Neural cell (in vitro differentiated cells): ENCODE measurements at regions not wholly inside any gene's neighbourhood (a gene's known extent, or its start where the extent isn't known, plus 50 kb on each side); places are given as distances from the start of the nearest gene placed in this dataset.

ENCODE experiments used
- H2AFZ ChIP-seq: fragments of 200-600, 300-800 bp; sonication (generic), shearing (Covaris generic); 2 replicates; pipeline ENCODE4 v1.6.0; 2014; ENCODE audit warnings: low read depth, mild to moderate bottlenecking, antibody characterized with exemption, low read length, moderate library complexity
- H3F3A ChIP-seq: fragments of 200-600 bp; shearing (Covaris generic); 2 replicates; pipeline ENCODE4 v1.6.1; 2016; ENCODE audit warnings: mild to moderate bottlenecking, moderate library complexity, mixed read lengths, antibody characterized with exemption, low read length; ENCODE audit not compliant: insufficient read depth, poor library complexity, severe bottlenecking
- H3K27ac ChIP-seq: fragments of 200-600, 300-800 bp; sonication (generic), shearing (Covaris generic); 2 replicates; pipeline ENCODE4 v1.5.1; 2014; ENCODE audit warnings: mild to moderate bottlenecking, low read length, moderate library complexity
- H3K27me3 ChIP-seq: fragments of 300-800, 200-600 bp; sonication (generic), shearing (Covaris generic); 2 replicates; pipeline ENCODE4 v1.6.0; 2014; ENCODE audit warnings: mild to moderate bottlenecking, low read depth, low read length, moderate library complexity; ENCODE audit not compliant: insufficient read depth
- H3K36me3 ChIP-seq: fragments of 300-800, 200-600 bp; sonication (generic), shearing (Covaris generic); 2 replicates; pipeline ENCODE4 v1.5.1; 2014; ENCODE audit warnings: mild to moderate bottlenecking, antibody characterized with exemption, low read length, moderate library complexity; ENCODE audit not compliant: insufficient read depth
- H3K4me2 ChIP-seq: fragments of 300-800, 200-600 bp; sonication (generic), shearing (Covaris generic); 2 replicates; pipeline ENCODE4 v1.6.0; 2014; ENCODE audit warnings: mild to moderate bottlenecking, low read length
- H3K4me3 ChIP-seq: fragments of 300-800, 200-600 bp; sonication (generic), shearing (Covaris generic); 2 replicates; pipeline ENCODE4 v1.5.1; 2014; ENCODE audit warnings: mild to moderate bottlenecking, low read length, moderate library complexity
- H3K79me2 ChIP-seq: fragments of 200-600 bp; shearing (Covaris generic); replicated peaks from 2 replicates; pipeline ENCODE4 v1.6.0; 2014; ENCODE audit warnings: mild to moderate bottlenecking, low read length, moderate library complexity; ENCODE audit not compliant: insufficient read depth
- H3K9ac ChIP-seq: fragments of 300-800, 200-600 bp; sonication (generic), shearing (Covaris generic); 2 replicates; pipeline ENCODE4 v1.6.1; 2016; ENCODE audit warnings: mild to moderate bottlenecking, low read length, mixed read lengths
- H3K9me2 ChIP-seq: fragments of 200-600 bp; shearing (Covaris generic); 2 replicates; pipeline ENCODE4 v1.6.1; 2016; ENCODE audit warnings: mild to moderate bottlenecking, low read length, mixed read lengths; ENCODE audit not compliant: insufficient read depth
- H3K9me3 ChIP-seq: fragments of 200-600, 300-800 bp; sonication (generic), shearing (Covaris generic); 2 replicates; pipeline ENCODE4 v1.6.1; 2016; ENCODE audit warnings: mild to moderate bottlenecking, mixed run types, low read length, moderate library complexity, mixed read lengths
- H4K20me1 ChIP-seq: fragments of 200-600 bp; shearing (Covaris generic); 2 replicates; pipeline ENCODE4 v1.6.1; 2016; ENCODE audit warnings: mild to moderate bottlenecking, mixed run types; ENCODE audit not compliant: insufficient read depth
- CTCF ChIP-seq: fragments of 450-650 bp; IDR thresholded peaks from 2 replicates; pipeline ENCODE4 v1.5.1; 2014; ENCODE audit warnings: antibody characterized with exemption, mild to moderate bottlenecking, moderate library complexity; ENCODE audit not compliant: poor library complexity, severe bottlenecking
- EP300 ChIP-seq: fragments of 450-650 bp; conservative IDR thresholded peaks from 2 replicates; pipeline ENCODE4 v1.6.1; 2014; ENCODE audit warnings: antibody characterized with exemption, mild to moderate bottlenecking, moderate library complexity; ENCODE audit not compliant: poor library complexity, severe bottlenecking
- EZH2 ChIP-seq: fragments of 200-600, 300-800 bp; shearing (Covaris generic), sonication (generic); IDR thresholded peaks from 2 replicates; pipeline ENCODE4 v1.6.1; 2014; ENCODE audit warnings: antibody characterized with exemption, low read length, borderline replicate concordance, mild to moderate bottlenecking; ENCODE audit not compliant: insufficient read depth, poor library complexity, severe bottlenecking
- MXI1 ChIP-seq: fragments of 450-650 bp; conservative IDR thresholded peaks from 2 replicates; pipeline ENCODE4 v1.6.1; 2014; ENCODE audit warnings: antibody characterized with exemption, mild to moderate bottlenecking; ENCODE audit not compliant: poor library complexity, severe bottlenecking
- POLR2AphosphoS5 ChIP-seq: IDR thresholded peaks from 2 replicates; pipeline ENCODE4 v1.6.1; 2012
- RAD21 ChIP-seq: fragments of 450-650 bp; conservative IDR thresholded peaks from 2 replicates; pipeline ENCODE4 v1.6.1; 2014; ENCODE audit warnings: antibody characterized with exemption, mild to moderate bottlenecking, moderate library complexity
- REST ChIP-seq: IDR thresholded peaks from 2 replicates; pipeline ENCODE4 v1.6.1; 2012; ENCODE audit warnings: borderline replicate concordance
- SMC3 ChIP-seq: fragments of 450-650 bp; conservative IDR thresholded peaks from 2 replicates; pipeline ENCODE4 v1.6.1; 2014; ENCODE audit warnings: antibody characterized with exemption, mild to moderate bottlenecking, moderate library complexity; ENCODE audit not compliant: poor library complexity
- TAF1 ChIP-seq: IDR thresholded peaks from 2 replicates; pipeline ENCODE4 v1.6.1; 2012; ENCODE audit warnings: low read depth

DNA sequence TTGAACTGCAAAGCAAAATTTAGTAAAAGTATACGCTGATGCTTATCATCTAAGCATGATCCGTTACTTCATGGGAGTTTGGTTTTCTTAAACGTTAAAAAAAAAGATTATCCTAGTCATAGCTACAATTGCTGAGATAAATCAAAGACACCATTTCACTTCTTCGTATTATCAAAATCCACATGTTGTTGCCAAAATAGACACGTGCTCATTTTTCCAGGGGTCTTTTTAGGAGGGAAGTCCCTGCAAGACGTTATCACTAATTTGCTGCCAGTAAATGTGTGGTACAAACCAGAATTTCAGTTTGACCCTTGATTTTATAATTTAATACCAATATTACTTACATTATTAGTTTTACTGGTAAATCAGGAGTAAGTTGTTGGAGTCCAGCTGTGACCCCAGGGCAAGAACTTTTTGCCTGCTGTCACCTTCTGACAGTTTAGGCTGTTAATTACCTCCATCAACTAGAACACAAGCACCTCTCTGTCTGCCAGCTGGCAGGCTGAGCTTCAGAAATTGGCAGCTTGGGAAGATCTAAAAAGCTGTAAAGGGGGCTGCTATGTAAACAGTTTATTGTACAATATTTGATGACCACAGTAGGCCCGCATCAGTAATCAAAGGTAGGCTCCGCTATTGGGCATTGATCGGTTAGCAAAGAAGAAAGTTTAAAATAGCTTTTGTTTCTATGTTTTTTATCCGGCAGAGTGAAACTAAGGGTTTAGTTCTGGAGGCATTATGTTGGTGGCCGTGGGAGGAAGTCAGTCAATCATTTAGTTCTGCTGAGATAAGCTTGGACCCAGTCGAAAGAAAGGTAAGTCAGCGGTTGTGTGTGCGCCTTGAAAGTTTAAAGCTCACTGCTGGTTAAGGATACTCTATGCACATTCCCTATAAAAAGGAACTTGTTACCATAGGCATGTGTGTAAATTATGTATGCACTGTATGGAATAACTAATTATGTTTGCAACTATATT is 196.4 kb downstream of the FBXO8 start:
- Histone ChIP-seq H2AFZ (no peak overlapping the region), H3K27me3 (no peaks in the 10 kb centered on the region), H3K27ac (no peak overlapping the region), H3F3A (no peaks in the 10 kb centered on the region), H4K20me1 (no peaks in the 10 kb centered on the region), H3K4me3 (no peak overlapping the region), H3K79me2 (no peaks in the 10 kb centered on the region), H3K4me2 (no peak overlapping the region), H3K36me3 (no peaks in the 10 kb centered on the region), H3K9ac (no peak overlapping the region), H3K9me2 (no peaks in the 10 kb centered on the region), H3K9me3 (no peaks in the 10 kb centered on the region)
- no peak for TF ChIP-seq EZH2
- TF ChIP-seq TAF1 = no peak
- no peak for TF ChIP-seq MXI1
- no peak for TF ChIP-seq REST
- TF ChIP-seq EP300 = no peak
- TF ChIP-seq SMC3 = no peak
- no peak for TF ChIP-seq CTCF
- TF ChIP-seq POLR2AphosphoS5 = no peak
- TF ChIP-seq RAD21 = no peak

DNA sequence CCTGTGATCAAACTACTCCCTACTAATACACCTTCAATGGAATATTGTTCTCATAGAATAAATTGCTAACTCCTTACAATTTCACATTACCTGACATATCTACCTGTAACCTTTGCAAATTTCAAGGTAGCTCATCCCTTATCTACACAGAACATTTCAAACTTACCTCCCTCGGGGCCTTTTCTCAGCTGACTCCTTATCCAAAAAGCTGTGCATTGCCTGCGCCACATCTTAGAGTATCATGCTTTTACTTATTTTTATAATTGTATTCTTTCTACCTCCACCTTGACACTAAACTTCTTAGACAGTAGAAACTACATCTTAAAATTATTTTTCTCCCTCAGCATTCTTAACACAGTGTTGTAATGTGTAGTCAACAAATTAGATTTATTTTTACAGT is 198.5 kb downstream of the FBXO8 start:
- Histone ChIP-seq H3K27ac (no peak overlapping the region), H3K9ac (no peak overlapping the region), H2AFZ (no peak overlapping the region), H3K9me3 (no peaks in the 10 kb centered on the region), H3F3A (no peaks in the 10 kb centered on the region), H4K20me1 (no peaks in the 10 kb centered on the region), H3K9me2 (no peaks in the 10 kb centered on the region), H3K79me2 (no peaks in the 10 kb centered on the region), H3K4me3 (no peak overlapping the region), H3K27me3 (no peaks in the 10 kb centered on the region), H3K36me3 (no peaks in the 10 kb centered on the region), H3K4me2 (no peak overlapping the region)
- no peak for TF ChIP-seq EP300
- TF ChIP-seq TAF1 = no peak
- TF ChIP-seq EZH2 = no peak
- TF ChIP-seq SMC3 = no peak
- TF ChIP-seq CTCF = no peak
- TF ChIP-seq RAD21 = no peak
- TF ChIP-seq REST = no peak
- TF ChIP-seq POLR2AphosphoS5 = no peak
- TF ChIP-seq MXI1 = no peak
